AG09309 (cell line): ENCODE measurements at regions not wholly inside any gene's neighbourhood (a gene's known extent, or its start where the extent isn't known, plus 50 kb on each side); places are given as distances from the start of the nearest gene placed in this dataset.
"Not testable (repeated sequence)": the region's sequence is repeated elsewhere in the genome, so short reads cannot be mapped to it uniquely, and the experiment has no call there.

Experiments
- DNase-seq: peaks from one replicate; pipeline ENCODE4 v3.0.0-alpha.2; 2010; ENCODE audit warnings: low read depth
- H3K4me3 ChIP-seq: 2 replicates; pipeline ENCODE4 v1.5.1; 2011; ENCODE audit warnings: mild to moderate bottlenecking, low read depth, low read length, moderate library complexity; ENCODE audit not compliant: control insufficient read depth
- CTCF ChIP-seq: IDR thresholded peaks from 2 replicates; pipeline ENCODE4 v1.5.1; 2011; ENCODE audit warnings: mild to moderate bottlenecking, low read depth, low read length, inconsistent platforms; ENCODE audit not compliant: insufficient read depth, control insufficient read depth; ENCODE audit errors: missing control alignments

GRCh38 chr2:235421618-235422017 is 72.2 kb upstream of the AGAP1 start:
- no peak overlapping the region for H3K4me3 ChIP-seq
- no peak for DNase-seq
- TF ChIP-seq CTCF = no peak

DNA sequence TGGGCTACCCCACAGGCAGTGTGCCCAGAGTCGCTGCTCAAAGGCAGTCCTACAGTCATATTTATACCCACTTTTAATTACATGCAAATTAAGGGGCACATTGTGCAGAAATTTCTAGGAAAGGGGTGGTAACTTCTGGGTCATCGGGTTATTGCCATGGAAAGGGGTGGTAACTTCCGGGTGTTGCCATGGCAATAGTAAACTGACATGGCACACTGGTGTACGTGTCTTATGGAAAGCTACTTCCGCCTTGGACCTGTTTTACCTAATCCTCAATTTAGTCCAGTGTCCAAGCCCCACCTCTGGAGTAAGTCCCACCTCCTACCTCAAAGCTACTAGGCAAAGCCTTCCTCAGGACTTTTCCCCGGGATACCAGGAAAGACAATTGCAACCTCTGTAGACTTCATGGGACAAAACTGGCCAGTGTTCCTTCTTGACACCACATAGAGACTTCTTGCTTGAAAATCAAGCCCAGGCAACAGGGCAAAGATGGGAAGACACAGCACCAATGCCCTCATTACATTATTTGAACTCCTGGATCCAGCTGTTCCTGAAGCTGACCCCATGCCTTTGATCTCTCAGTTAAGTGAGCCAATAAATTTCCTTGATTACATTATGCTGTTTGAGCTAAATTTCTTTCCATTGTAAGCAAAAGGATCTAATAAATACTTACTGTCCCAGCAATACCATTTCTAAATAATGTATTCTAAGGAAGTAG is 63.3 kb upstream of the AGAP1 start:
- no peak for TF ChIP-seq CTCF
- DNase-seq = no peak
- no peak overlapping the region for H3K4me3 ChIP-seq

GRCh38 chr2:235432741-235433520 is 60.9 kb upstream of the AGAP1 start:
- no peak for DNase-seq
- TF ChIP-seq CTCF = no peak
- no peak overlapping the region for H3K4me3 ChIP-seq

GRCh38 chr2:235433860-235434259 is 60.0 kb upstream of the AGAP1 start:
- no peak for TF ChIP-seq CTCF
- DNase-seq = no peak
- no peak overlapping the region for H3K4me3 ChIP-seq

- no peak for DNase-seq
- no peak overlapping the region for H3K4me3 ChIP-seq
- no peak for TF ChIP-seq CTCF
Observed at GRCh38 chr2:235439959-235440662, 53.7 kb upstream of the AGAP1 start.

DNA sequence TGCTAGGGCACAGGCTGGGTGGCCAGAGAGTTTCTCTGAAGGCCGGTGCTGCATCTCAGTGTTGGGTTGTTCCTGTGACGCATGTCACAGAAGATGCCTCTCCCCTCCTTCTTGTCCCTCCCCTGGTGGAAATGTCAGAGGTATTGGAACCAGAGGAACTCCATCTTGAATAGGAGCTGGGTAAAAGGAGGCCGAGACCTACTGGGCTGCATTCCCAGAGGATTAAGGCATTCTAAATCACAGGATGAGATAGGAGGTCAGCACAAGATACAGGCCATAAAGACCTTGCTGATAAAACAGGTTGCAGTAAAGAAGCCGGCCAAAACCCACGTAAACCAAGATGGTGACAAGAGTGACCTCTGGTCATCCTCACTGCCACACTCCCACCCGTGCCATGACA is 50.3 kb upstream of the AGAP1 start:
- H3K4me3 ChIP-seq, DNase-seq: not testable (repeated sequence)
